WTC11 (cell line): ENCODE measurements at regions not wholly inside any gene's neighbourhood (a gene's known extent, or its start where the extent isn't known, plus 50 kb on each side); places are given as distances from the start of the nearest gene placed in this dataset.

Source experiments
- ATAC-seq: fragments of 200-7000 bp; cut with Tn5 transposase; 2 replicates; pipeline ENCODE4 v1.10.0; 2021; ENCODE audit warnings: mild to moderate bottlenecking, moderate library complexity
- CTCF ChIA-PET: fragments of 300-600 bp; sonication (Branson Sonifier 250); formaldehyde crosslinking; loops from one replicate; lab custom pipeline; 2021; ENCODE audit warnings: antibody characterized with exemption; lab: Charles Lee
- POLR2A ChIA-PET: fragments of 350-600 bp; sonication (Branson Sonifier 250); formaldehyde crosslinking; loops from one replicate; lab custom pipeline; 2021; ENCODE audit warnings: antibody characterized with exemption; lab: Charles Lee
- DNase-seq: peaks from one replicate; pipeline ENCODE4 v3.0.0; 2021; ENCODE audit warnings: low spot score
- H3K27ac Mint-ChIP-seq: 2 replicates; pipeline ENCODE4 v1.8.0; 2021; ENCODE audit warnings: mixed read lengths
- H3K27me3 Mint-ChIP-seq: 2 replicates; pipeline ENCODE4 v1.8.0; 2021; ENCODE audit warnings: low read depth, mild to moderate bottlenecking, moderate library complexity, mixed read lengths
- H3K36me3 Mint-ChIP-seq: 2 replicates; pipeline ENCODE4 v1.8.0; 2021; ENCODE audit warnings: mixed read lengths
- H3K4me1 Mint-ChIP-seq: 2 replicates; pipeline ENCODE4 v1.8.0; 2022; ENCODE audit warnings: mixed read lengths
- H3K4me3 Mint-ChIP-seq: 2 replicates; pipeline ENCODE4 v1.8.0; 2021; ENCODE audit warnings: mild to moderate bottlenecking, moderate library complexity, mixed read lengths
- H3K9me3 Mint-ChIP-seq: 2 replicates; pipeline ENCODE4 v1.8.0; 2021; ENCODE audit warnings: mixed read lengths
- ATF6 ChIP-seq: sonication (generic); formaldehyde crosslinking; IDR thresholded peaks from 2 replicates; pipeline ENCODE4 v1.8.1; 2023; ENCODE audit warnings: mild to moderate bottlenecking, missing genetic modification reagents
- E2F4 ChIP-seq: sonication (generic); formaldehyde crosslinking; IDR thresholded peaks from 2 replicates; pipeline ENCODE4 v1.8.1; 2022; ENCODE audit warnings: low read depth, mild to moderate bottlenecking, moderate library complexity, missing genetic modification reagents, borderline replicate concordance
- E2F5 ChIP-seq: sonication (generic); formaldehyde crosslinking; IDR thresholded peaks from 2 replicates; pipeline ENCODE4 v1.8.1; 2022; ENCODE audit warnings: mild to moderate bottlenecking, moderate library complexity, missing genetic modification reagents
- EMX1 ChIP-seq: fragments of 250-450 bp; sonication (Bioruptor Pico); IDR thresholded peaks from 2 replicates; pipeline ENCODE4 v1.8.0; 2021; ENCODE audit warnings: mild to moderate bottlenecking
- FOXJ3 ChIP-seq: sonication (generic); formaldehyde crosslinking; IDR thresholded peaks from 2 replicates; pipeline ENCODE4 v1.9.0; 2021; ENCODE audit warnings: missing genetic modification reagents, mild to moderate bottlenecking, borderline replicate concordance
- GABPB1 ChIP-seq: sonication (generic); formaldehyde crosslinking; IDR thresholded peaks from 2 replicates; pipeline ENCODE4 v1.8.1; 2023; ENCODE audit warnings: mild to moderate bottlenecking, missing genetic modification reagents
- KAT7 ChIP-seq: sonication (generic); formaldehyde crosslinking; IDR thresholded peaks from 2 replicates; pipeline ENCODE4 v1.8.1; 2023; ENCODE audit warnings: missing genetic modification reagents, mild to moderate bottlenecking, borderline replicate concordance
- NFATC4 ChIP-seq: fragments of 250-450 bp; sonication (Bioruptor Pico); IDR thresholded peaks from 2 replicates; pipeline ENCODE4 v1.9.0; 2021; ENCODE audit warnings: mild to moderate bottlenecking
- NFE2L1 ChIP-seq: sonication (generic); formaldehyde crosslinking; IDR thresholded peaks from 2 replicates; pipeline ENCODE4 v1.8.1; 2023; ENCODE audit warnings: missing genetic modification reagents
- NR1H2 ChIP-seq: sonication (generic); formaldehyde crosslinking; IDR thresholded peaks from 2 replicates; pipeline ENCODE4 v1.9.0; 2021; ENCODE audit warnings: mild to moderate bottlenecking, moderate library complexity, missing genetic modification reagents
- OVOL2 ChIP-seq: fragments of 250-450 bp; sonication (Bioruptor Pico); IDR thresholded peaks from 2 replicates; pipeline ENCODE4 v1.9.0; 2021; ENCODE audit warnings: mild to moderate bottlenecking, borderline replicate concordance
- PRRX2 ChIP-seq: fragments of 250-450 bp; sonication (Bioruptor Pico); IDR thresholded peaks from 2 replicates; pipeline ENCODE4 v1.8.0; 2021; ENCODE audit warnings: mild to moderate bottlenecking
- SMAD3 ChIP-seq: sonication (generic); formaldehyde crosslinking; IDR thresholded peaks from 2 replicates; pipeline ENCODE4 v1.8.0; 2022; ENCODE audit warnings: missing genetic modification reagents, mild to moderate bottlenecking, borderline replicate concordance
- SOX15 ChIP-seq: fragments of 250-450 bp; sonication (Bioruptor Pico); IDR thresholded peaks from 2 replicates; pipeline ENCODE4 v1.9.0; 2021; ENCODE audit warnings: mild to moderate bottlenecking
- TEAD1 ChIP-seq: sonication (generic); formaldehyde crosslinking; IDR thresholded peaks from 2 replicates; pipeline ENCODE4 v1.8.0; 2022; ENCODE audit warnings: mild to moderate bottlenecking, missing genetic modification reagents
- ZBTB21 ChIP-seq: sonication (generic); formaldehyde crosslinking; IDR thresholded peaks from 2 replicates; pipeline ENCODE4 v1.8.1; 2023; ENCODE audit warnings: mild to moderate bottlenecking, missing genetic modification reagents, borderline replicate concordance
- ZNF263 ChIP-seq: sonication (generic); formaldehyde crosslinking; IDR thresholded peaks from 2 replicates; pipeline ENCODE4 v1.8.1; 2022; ENCODE audit warnings: low read depth, mild to moderate bottlenecking, moderate library complexity, missing genetic modification reagents
- ZNF317 ChIP-seq: sonication (generic); formaldehyde crosslinking; IDR thresholded peaks from 2 replicates; pipeline ENCODE4 v1.8.1; 2023; ENCODE audit warnings: low read depth, mild to moderate bottlenecking, moderate library complexity, missing genetic modification reagents, borderline replicate concordance
- ZNF416 ChIP-seq: fragments of 250-450 bp; sonication (Bioruptor Pico); IDR thresholded peaks from 2 replicates; pipeline ENCODE4 v1.9.0; 2021; ENCODE audit warnings: mild to moderate bottlenecking, inconsistent platforms
- ZNF671 ChIP-seq: fragments of 250-450 bp; sonication (Bioruptor Pico); IDR thresholded peaks from 2 replicates; pipeline ENCODE4 v1.8.0; 2021; ENCODE audit warnings: mild to moderate bottlenecking
- TF ChIP-seq, protein P1 (sequence below): sonication (generic); formaldehyde crosslinking; conservative IDR thresholded peaks from 2 replicates; pipeline ENCODE4 v1.8.1; 2023; ENCODE audit warnings: mild to moderate bottlenecking, low read depth, missing genetic modification reagents, moderate library complexity
- TF ChIP-seq, protein P2 (sequence below): fragments of 250-450 bp; sonication (Bioruptor Pico); IDR thresholded peaks from 2 replicates; pipeline ENCODE4 v1.9.0; 2021; ENCODE audit warnings: moderate library complexity, mild to moderate bottlenecking, inconsistent platforms, borderline replicate concordance
- TF ChIP-seq, protein P3 (sequence below): sonication (generic); formaldehyde crosslinking; IDR thresholded peaks from 2 replicates; pipeline ENCODE4 v1.8.0; 2023; ENCODE audit warnings: missing genetic modification reagents

DNA sequence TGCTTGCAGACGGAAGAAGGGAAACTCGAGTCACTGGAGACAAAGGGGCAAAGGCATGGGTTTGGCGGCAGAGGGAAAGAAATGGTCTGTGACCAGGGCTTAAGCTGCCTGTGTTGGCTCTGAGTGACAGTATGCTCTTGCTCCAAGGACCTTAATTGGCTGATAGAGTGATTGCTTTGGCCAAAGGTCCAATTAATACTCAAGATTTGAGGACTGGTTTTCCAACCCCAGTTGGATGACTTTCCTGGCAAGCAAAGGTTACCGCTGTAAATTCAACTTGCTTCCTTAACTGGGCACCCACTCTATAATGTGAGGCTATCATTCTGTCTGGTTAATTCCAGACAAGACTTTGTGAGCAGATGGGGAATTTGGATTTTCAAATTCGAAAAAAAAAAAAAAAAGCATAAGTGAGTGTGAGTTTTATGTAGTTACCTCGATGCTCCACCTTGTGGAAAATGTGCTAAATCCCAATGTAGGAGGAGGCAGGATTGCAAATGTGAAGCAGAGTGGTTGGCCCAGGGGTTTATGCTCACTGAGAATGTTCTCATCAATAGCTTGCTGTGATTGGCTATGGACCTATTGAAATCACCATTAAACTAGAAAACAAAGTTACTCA, 150.7 kb upstream of the GMDS start:
- H3K4me1 Mint-ChIP-seq, result no peaks in the 10 kb centered on the region
- ChIA-PET CTCF (interaction anchor here (1.1 to 1.5 kb wide), 2 partner anchors 53 to 187 kb away, joined by 4 to 6 read pairs; no protein-coding TSS in a partner anchor), POLR2A (no interaction called here)
- TF ChIP-seq EMX1 (CRISPR knock-in tag) (no peak), NFE2L1 (CRISPR knock-in tag) (no peak), SOX15 (no peak), NFATC4 (no peak), SMAD3 (CRISPR knock-in tag) (no peak), ATF6 (CRISPR knock-in tag) (no peak), ZNF416 (CRISPR knock-in tag) (no peak), ZNF263 (CRISPR knock-in tag) (no peak), ZBTB21 (CRISPR knock-in tag) (no peak), GABPB1 (CRISPR knock-in tag) (no peak), OVOL2 (CRISPR knock-in tag) (no peak)
- TF ChIP-seq, protein P1, sequence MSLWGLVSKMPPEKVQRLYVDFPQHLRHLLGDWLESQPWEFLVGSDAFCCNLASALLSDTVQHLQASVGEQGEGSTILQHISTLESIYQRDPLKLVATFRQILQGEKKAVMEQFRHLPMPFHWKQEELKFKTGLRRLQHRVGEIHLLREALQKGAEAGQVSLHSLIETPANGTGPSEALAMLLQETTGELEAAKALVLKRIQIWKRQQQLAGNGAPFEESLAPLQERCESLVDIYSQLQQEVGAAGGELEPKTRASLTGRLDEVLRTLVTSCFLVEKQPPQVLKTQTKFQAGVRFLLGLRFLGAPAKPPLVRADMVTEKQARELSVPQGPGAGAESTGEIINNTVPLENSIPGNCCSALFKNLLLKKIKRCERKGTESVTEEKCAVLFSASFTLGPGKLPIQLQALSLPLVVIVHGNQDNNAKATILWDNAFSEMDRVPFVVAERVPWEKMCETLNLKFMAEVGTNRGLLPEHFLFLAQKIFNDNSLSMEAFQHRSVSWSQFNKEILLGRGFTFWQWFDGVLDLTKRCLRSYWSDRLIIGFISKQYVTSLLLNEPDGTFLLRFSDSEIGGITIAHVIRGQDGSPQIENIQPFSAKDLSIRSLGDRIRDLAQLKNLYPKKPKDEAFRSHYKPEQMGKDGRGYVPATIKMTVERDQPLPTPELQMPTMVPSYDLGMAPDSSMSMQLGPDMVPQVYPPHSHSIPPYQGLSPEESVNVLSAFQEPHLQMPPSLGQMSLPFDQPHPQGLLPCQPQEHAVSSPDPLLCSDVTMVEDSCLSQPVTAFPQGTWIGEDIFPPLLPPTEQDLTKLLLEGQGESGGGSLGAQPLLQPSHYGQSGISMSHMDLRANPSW, result no peak
- TF ChIP-seq, protein P2, sequence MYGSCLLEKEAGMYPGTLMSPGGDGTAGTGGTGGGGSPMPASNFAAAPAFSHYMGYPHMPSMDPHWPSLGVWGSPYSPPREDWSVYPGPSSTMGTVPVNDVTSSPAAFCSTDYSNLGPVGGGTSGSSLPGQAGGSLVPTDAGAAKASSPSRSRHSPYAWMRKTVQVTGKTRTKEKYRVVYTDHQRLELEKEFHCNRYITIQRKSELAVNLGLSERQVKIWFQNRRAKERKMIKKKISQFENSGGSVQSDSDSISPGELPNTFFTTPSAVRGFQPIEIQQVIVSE (CRISPR knock-in tag), result no peak
- H3K36me3 Mint-ChIP-seq, result peaks cover 18% of the 10 kb centered on the region
- peaks cover 26% of the 10 kb centered on the region for H3K9me3 Mint-ChIP-seq
- H3K27ac Mint-ChIP-seq, result no peak overlapping the region
- no peak overlapping the region for H3K4me3 Mint-ChIP-seq
- DNase-seq (no peak), ATAC-seq (peak; percentile 63)
- no peaks in the 10 kb centered on the region; the same call in 1 of the 2 replicates for H3K27me3 Mint-ChIP-seq

DNA sequence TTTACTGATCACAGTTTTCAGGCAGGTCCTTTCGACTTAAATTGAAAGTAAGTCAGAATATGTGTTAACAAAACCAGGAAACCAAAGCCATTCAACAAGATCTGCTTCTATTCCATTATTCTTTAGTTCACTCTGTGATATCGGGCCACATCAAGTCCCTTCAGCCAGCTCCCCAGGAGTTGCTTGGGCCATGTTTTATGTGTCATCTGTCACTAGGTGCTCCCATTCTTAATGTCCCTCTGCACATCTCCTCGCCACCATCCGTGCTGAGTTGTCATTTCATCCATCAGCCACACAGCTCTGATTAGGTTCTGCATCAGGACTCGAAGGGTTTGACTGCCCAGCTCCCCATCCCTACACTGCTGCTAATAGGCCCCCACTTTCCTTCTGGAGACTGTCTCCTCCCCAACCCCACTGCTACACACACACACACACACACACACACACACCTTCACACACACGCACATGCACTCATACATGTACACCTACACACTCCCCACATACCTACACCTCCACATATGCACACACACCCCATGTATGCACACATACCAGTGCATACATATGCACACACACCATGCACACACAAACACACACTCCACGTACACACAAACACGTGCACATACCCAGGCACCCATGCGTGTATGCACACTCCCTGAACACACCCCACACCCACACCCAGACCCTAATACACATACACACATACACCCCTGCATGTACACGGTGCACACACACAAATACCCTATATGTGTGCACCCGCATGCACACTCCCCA, 143.3 kb upstream of the GMDS start:
- POLR2A ChIA-PET, result no interaction called here

More for the DNA sequence above, 143.3 kb upstream of the GMDS start:
- ATAC-seq, result no peak
- H3K27me3 Mint-ChIP-seq, result no peaks in the 10 kb centered on the region; the same call in 1 of the 2 replicates
- no peak for TF ChIP-seq KAT7 (CRISPR knock-in tag)
- TF ChIP-seq ZNF671 (CRISPR knock-in tag), result no peak
- no peak for TF ChIP-seq NR1H2 (CRISPR knock-in tag)
- no peak for TF ChIP-seq TEAD1 (CRISPR knock-in tag)
- no peak for TF ChIP-seq FOXJ3 (CRISPR knock-in tag)
- TF ChIP-seq ZNF317 (CRISPR knock-in tag), result no peak
- TF ChIP-seq GABPB1 (CRISPR knock-in tag), result no peak
- TF ChIP-seq PRRX2 (CRISPR knock-in tag), result no peak
- no peak for TF ChIP-seq E2F5 (CRISPR knock-in tag)
- no peak for TF ChIP-seq E2F4
- TF ChIP-seq, protein P3, sequence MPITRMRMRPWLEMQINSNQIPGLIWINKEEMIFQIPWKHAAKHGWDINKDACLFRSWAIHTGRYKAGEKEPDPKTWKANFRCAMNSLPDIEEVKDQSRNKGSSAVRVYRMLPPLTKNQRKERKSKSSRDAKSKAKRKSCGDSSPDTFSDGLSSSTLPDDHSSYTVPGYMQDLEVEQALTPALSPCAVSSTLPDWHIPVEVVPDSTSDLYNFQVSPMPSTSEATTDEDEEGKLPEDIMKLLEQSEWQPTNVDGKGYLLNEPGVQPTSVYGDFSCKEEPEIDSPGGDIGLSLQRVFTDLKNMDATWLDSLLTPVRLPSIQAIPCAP (CRISPR knock-in tag), result no peak
- peaks cover 33% of the 10 kb centered on the region for H3K9me3 Mint-ChIP-seq
- no peak overlapping the region for H3K27ac Mint-ChIP-seq
- DNase-seq, result no peak
- CTCF ChIA-PET, result no interaction called here
- H3K36me3 Mint-ChIP-seq, result peaks cover 20% of the 10 kb centered on the region
- no peak overlapping the region for H3K4me3 Mint-ChIP-seq
- H3K4me1 Mint-ChIP-seq, result no peaks in the 10 kb centered on the region
